PFSK-1 (cell line): ENCODE measurements at regions not wholly inside any gene's neighbourhood (a gene's known extent, or its start where the extent isn't known, plus 50 kb on each side); places are given as distances from the start of the nearest gene placed in this dataset.

Experiments
- POLR2AphosphoS5 ChIP-seq: IDR thresholded peaks from 2 replicates; pipeline ENCODE4 v1.6.1; 2012; ENCODE audit warnings: low read depth, mild to moderate bottlenecking, control low read depth, low read length, moderate library complexity
- TF ChIP-seq, protein P1 (sequence below), 2 experiments: IDR thresholded peaks; 2 replicates each; pipeline versions ENCODE4 v1.6.1 to v1.8.0; 2011 to 2012; ENCODE audit warnings: low read depth in 2 of 2, low read length in 2 of 2, control low read depth in 1 of 2, inconsistent platforms in 1 of 2, mild to moderate bottlenecking in 1 of 2, moderate library complexity in 1 of 2; ENCODE audit not compliant: insufficient read depth in 1 of 2

GRCh38 chr2:226283796-226284195 lies 515.8 kb downstream of the IRS1 start:
- TF ChIP-seq POLR2AphosphoS5: no peak
- TF ChIP-seq, protein P1, sequence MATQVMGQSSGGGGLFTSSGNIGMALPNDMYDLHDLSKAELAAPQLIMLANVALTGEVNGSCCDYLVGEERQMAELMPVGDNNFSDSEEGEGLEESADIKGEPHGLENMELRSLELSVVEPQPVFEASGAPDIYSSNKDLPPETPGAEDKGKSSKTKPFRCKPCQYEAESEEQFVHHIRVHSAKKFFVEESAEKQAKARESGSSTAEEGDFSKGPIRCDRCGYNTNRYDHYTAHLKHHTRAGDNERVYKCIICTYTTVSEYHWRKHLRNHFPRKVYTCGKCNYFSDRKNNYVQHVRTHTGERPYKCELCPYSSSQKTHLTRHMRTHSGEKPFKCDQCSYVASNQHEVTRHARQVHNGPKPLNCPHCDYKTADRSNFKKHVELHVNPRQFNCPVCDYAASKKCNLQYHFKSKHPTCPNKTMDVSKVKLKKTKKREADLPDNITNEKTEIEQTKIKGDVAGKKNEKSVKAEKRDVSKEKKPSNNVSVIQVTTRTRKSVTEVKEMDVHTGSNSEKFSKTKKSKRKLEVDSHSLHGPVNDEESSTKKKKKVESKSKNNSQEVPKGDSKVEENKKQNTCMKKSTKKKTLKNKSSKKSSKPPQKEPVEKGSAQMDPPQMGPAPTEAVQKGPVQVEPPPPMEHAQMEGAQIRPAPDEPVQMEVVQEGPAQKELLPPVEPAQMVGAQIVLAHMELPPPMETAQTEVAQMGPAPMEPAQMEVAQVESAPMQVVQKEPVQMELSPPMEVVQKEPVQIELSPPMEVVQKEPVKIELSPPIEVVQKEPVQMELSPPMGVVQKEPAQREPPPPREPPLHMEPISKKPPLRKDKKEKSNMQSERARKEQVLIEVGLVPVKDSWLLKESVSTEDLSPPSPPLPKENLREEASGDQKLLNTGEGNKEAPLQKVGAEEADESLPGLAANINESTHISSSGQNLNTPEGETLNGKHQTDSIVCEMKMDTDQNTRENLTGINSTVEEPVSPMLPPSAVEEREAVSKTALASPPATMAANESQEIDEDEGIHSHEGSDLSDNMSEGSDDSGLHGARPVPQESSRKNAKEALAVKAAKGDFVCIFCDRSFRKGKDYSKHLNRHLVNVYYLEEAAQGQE (IDR thresholded peaks at IDR 0.05; ENCODE audit: insufficient read depth in 1 of 2, low read depth in 2 of 2, low read length in 2 of 2): no peak
